NCI-H226 (cell line): ENCODE measurements at regions not wholly inside any gene's neighbourhood (a gene's known extent, or its start where the extent isn't known, plus 50 kb on each side); places are given as distances from the start of the nearest gene placed in this dataset.

Source experiments
- DNase-seq: peaks from one replicate; pipeline ENCODE4 v3.0.0-alpha.2; 2015

- no peak for DNase-seq
Measured at GRCh38 chr5:155434267-155434666, 420.7 kb downstream of the KIF4B start.

GRCh38 chr5:155434681-155435080, 421.1 kb downstream of the KIF4B start:
- DNase-seq, result no peak

- DNase-seq, result no peak
Measured at GRCh38 chr5:155441849-155442248, 428.3 kb downstream of the KIF4B start.

- DNase-seq, result no peak
Measured at GRCh38 chr5:155451106-155451505, 437.6 kb downstream of the KIF4B start.

GRCh38 chr5:155455791-155456514, 442.4 kb downstream of the KIF4B start:
- no peak for DNase-seq

GRCh38 chr5:155459889-155460500, 446.4 kb downstream of the KIF4B start:
- DNase-seq, result no peak

- DNase-seq, result no peak
Measured at GRCh38 chr5:155460501-155460931, 447.0 kb downstream of the KIF4B start.

- no peak for DNase-seq
Measured at GRCh38 chr5:155461304-155461703, 447.7 kb downstream of the KIF4B start.

GRCh38 chr5:155466851-155467250, 453.3 kb downstream of the KIF4B start:
- DNase-seq, result no peak

GRCh38 chr5:155471027-155471426, 457.5 kb downstream of the KIF4B start:
- DNase-seq, result no peak

GRCh38 chr5:155472780-155473179, 459.2 kb downstream of the KIF4B start:
- DNase-seq, result no peak

GRCh38 chr5:155475318-155475717, 461.8 kb downstream of the KIF4B start:
- DNase-seq, result no peak

- DNase-seq, result no peak
Measured at GRCh38 chr5:155480731-155481131, 467.2 kb downstream of the KIF4B start.

- DNase-seq, result no peak
Measured at GRCh38 chr5:155481182-155481581, 467.6 kb downstream of the KIF4B start.

- DNase-seq, result no peak
Measured at GRCh38 chr5:155482428-155482827, 468.9 kb downstream of the KIF4B start.

GRCh38 chr5:155485386-155485785, 471.8 kb downstream of the KIF4B start:
- DNase-seq, result no peak

- DNase-seq, result no peak
Measured at GRCh38 chr5:155489949-155490348, 476.4 kb downstream of the KIF4B start.

GRCh38 chr5:155492191-155492590, 478.6 kb downstream of the KIF4B start:
- DNase-seq, result no peak

- no peak for DNase-seq
Measured at GRCh38 chr5:155504606-155505005, 491.1 kb downstream of the KIF4B start.

GRCh38 chr5:155507363-155507762, 493.8 kb downstream of the KIF4B start:
- DNase-seq, result no peak

- no peak for DNase-seq
Measured at GRCh38 chr5:155508673-155509072, 495.1 kb downstream of the KIF4B start.

- no peak for DNase-seq
Measured at GRCh38 chr5:155512329-155512728, 498.8 kb downstream of the KIF4B start.

GRCh38 chr5:155514105-155514563, 500.6 kb downstream of the KIF4B start:
- DNase-seq, result no peak

- DNase-seq, result no peak
Measured at GRCh38 chr5:155522540-155522939, 509.0 kb downstream of the KIF4B start.

GRCh38 chr5:155529362-155529761, 515.8 kb downstream of the KIF4B start:
- no peak for DNase-seq
